ENCODE measurements at regions not wholly inside any gene's neighbourhood (a gene's known extent, or its start where the extent isn't known, plus 50 kb on each side); places are given as distances from the start of the nearest gene placed in this dataset.

DNA sequence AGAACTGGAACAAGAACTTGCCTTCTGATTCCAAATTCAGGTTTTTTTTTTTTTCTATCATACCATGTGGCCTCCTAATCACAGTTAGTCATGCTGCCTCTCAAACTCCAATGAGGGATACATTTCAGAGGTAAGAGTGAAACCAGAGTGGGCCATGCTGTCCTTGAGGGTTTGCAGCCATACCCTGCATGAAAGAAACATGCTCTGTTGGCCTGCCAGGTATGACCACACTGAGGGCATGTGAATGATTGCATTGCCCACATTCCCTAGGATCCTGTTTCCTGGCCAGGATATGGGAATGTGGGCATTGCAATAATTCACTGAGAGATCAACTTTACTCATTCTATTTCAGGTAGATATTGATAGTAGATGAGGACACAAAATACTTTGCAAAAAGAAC is 56.4 kb upstream of the DDIT4L start:
- Histone ChIP-seq H3K4me1 (no peaks in the 10 kb centered on the region), H3K9me3 (no peaks in the 10 kb centered on the region), H3K27me3 (no peaks in the 10 kb centered on the region), H3K36me3 (no peaks in the 10 kb centered on the region), H3K27ac (no peak overlapping the region), H3K4me3 (no peak overlapping the region)
- no peak for DNase-seq (ENCODE audit: extremely low spot score in 2 of 2)
- TF ChIP-seq, protein P1, sequence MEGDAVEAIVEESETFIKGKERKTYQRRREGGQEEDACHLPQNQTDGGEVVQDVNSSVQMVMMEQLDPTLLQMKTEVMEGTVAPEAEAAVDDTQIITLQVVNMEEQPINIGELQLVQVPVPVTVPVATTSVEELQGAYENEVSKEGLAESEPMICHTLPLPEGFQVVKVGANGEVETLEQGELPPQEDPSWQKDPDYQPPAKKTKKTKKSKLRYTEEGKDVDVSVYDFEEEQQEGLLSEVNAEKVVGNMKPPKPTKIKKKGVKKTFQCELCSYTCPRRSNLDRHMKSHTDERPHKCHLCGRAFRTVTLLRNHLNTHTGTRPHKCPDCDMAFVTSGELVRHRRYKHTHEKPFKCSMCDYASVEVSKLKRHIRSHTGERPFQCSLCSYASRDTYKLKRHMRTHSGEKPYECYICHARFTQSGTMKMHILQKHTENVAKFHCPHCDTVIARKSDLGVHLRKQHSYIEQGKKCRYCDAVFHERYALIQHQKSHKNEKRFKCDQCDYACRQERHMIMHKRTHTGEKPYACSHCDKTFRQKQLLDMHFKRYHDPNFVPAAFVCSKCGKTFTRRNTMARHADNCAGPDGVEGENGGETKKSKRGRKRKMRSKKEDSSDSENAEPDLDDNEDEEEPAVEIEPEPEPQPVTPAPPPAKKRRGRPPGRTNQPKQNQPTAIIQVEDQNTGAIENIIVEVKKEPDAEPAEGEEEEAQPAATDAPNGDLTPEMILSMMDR (IDR thresholded peaks at IDR 0.05), result no peak
- no peak for TF ChIP-seq POLR2AphosphoS5 (IDR thresholded peaks at IDR 0.05; ENCODE audit: insufficient read depth in 1 of 2, low read depth in 1 of 2)
- intact Hi-C loops (cut with DNase I), result no loop called here

DNA sequence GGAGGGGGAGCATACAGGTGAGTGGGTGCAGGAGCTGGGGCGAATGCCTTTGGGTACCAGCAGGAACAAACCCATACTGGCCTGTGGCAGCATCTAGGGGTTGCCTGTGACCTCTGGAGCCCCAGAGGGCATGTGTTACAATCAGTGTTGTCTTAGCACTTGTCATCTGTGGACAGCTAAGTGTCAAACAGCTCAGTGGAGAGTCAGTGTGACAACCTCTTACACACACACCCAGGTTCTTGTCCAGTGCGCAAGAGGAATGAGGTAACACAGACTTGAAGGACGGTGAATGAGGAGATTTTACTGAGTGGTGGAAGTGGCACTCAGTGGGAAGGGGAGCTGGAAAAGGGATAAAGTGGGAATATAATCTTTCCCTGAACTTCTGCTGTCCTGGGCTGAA is 54.1 kb upstream of the DDIT4L start:
- TF ChIP-seq POLR2A (IDR thresholded peaks at IDR 0.05), result no peak
- Histone ChIP-seq H3K4me1 (no peaks in the 10 kb centered on the region), H3K27me3 (no peaks in the 10 kb centered on the region), H3K27ac (no peak overlapping the region), H3K4me3 (no peak overlapping the region), H3K36me3 (no peaks in the 10 kb centered on the region), H3K9me3 (no peaks in the 10 kb centered on the region)
- intact Hi-C loops (cut with DNase I), result no loop called here
- DNase-seq (ENCODE audit: extremely low spot score in 2 of 2), result no peak

Data from vagina (tissue), 2 donors.